HEK293 (cell line): ENCODE measurements at regions not wholly inside any gene's neighbourhood (a gene's known extent, or its start where the extent isn't known, plus 50 kb on each side); places are given as distances from the start of the nearest gene placed in this dataset.

Experiments
- GLIS1 ChIP-seq: fragments of 450-650 bp; formaldehyde crosslinking; IDR thresholded peaks from 2 replicates; pipeline ENCODE4 v1.5.1; 2016; ENCODE audit warnings: missing biosample characterization, missing genetic modification characterization
- GLIS2 ChIP-seq: fragments of 450-650 bp; formaldehyde crosslinking; IDR thresholded peaks from 2 replicates; pipeline ENCODE4 v1.5.1; 2016; ENCODE audit warnings: missing biosample characterization, missing genetic modification characterization
- KLF16 ChIP-seq: fragments of 450-650 bp; formaldehyde crosslinking; IDR thresholded peaks from 2 replicates; pipeline ENCODE4 v1.5.1; 2017; ENCODE audit warnings: missing biosample characterization, missing genetic modification characterization
- RBAK ChIP-seq: fragments of 450-650 bp; formaldehyde crosslinking; IDR thresholded peaks from 2 replicates; pipeline ENCODE4 v1.5.1; 2016; ENCODE audit warnings: missing biosample characterization, missing genetic modification characterization
- SP7 ChIP-seq: fragments of 450-650 bp; formaldehyde crosslinking; IDR thresholded peaks from 2 replicates; pipeline ENCODE4 v1.5.1; 2016; ENCODE audit warnings: missing biosample characterization, missing genetic modification characterization
- ZBTB20 ChIP-seq: fragments of 450-650 bp; formaldehyde crosslinking; IDR thresholded peaks from 2 replicates; pipeline ENCODE4 v1.5.1; 2016; ENCODE audit warnings: missing biosample characterization, missing genetic modification characterization
- ZBTB44 ChIP-seq: fragments of 450-650 bp; IDR thresholded peaks from 2 replicates; pipeline ENCODE4 v1.5.1; 2018; ENCODE audit warnings: missing biosample characterization, mild to moderate bottlenecking, missing genetic modification characterization
- ZBTB48 ChIP-seq: fragments of 450-650 bp; formaldehyde crosslinking; IDR thresholded peaks from 2 replicates; pipeline ENCODE4 v1.5.1; 2016; ENCODE audit warnings: missing biosample characterization, missing genetic modification characterization
- ZBTB8A ChIP-seq: fragments of 450-650 bp; formaldehyde crosslinking; IDR thresholded peaks from 2 replicates; pipeline ENCODE4 v1.5.1; 2016; ENCODE audit warnings: missing biosample characterization, missing genetic modification characterization
- ZEB2 ChIP-seq: fragments of 450-650 bp; formaldehyde crosslinking; IDR thresholded peaks from 2 replicates; pipeline ENCODE4 v1.5.1; 2016; ENCODE audit warnings: missing biosample characterization, missing genetic modification characterization
- ZFHX2 ChIP-seq: fragments of 450-650 bp; formaldehyde crosslinking; conservative IDR thresholded peaks from 2 replicates; pipeline ENCODE4 v1.5.1; 2016; ENCODE audit warnings: missing biosample characterization, missing genetic modification characterization
- ZNF157 ChIP-seq: fragments of 450-650 bp; formaldehyde crosslinking; IDR thresholded peaks from 2 replicates; pipeline ENCODE4 v1.5.1; 2016; ENCODE audit warnings: missing biosample characterization, missing genetic modification characterization
- ZNF24 ChIP-seq: fragments of 450-650 bp; formaldehyde crosslinking; IDR thresholded peaks from 2 replicates; pipeline ENCODE4 v1.5.1; 2016; ENCODE audit warnings: missing biosample characterization, missing genetic modification characterization
- ZNF350 ChIP-seq: fragments of 450-650 bp; formaldehyde crosslinking; IDR thresholded peaks from 2 replicates; pipeline ENCODE4 v1.5.0; 2017; ENCODE audit warnings: missing biosample characterization, mild to moderate bottlenecking, missing genetic modification characterization
- ZNF398 ChIP-seq: fragments of 450-650 bp; formaldehyde crosslinking; IDR thresholded peaks from 2 replicates; pipeline ENCODE4 v1.5.1; 2017; ENCODE audit warnings: missing biosample characterization, missing genetic modification characterization
- ZNF416 ChIP-seq: fragments of 450-650 bp; formaldehyde crosslinking; IDR thresholded peaks from 2 replicates; pipeline ENCODE4 v1.5.1; 2016; ENCODE audit warnings: missing biosample characterization, missing genetic modification characterization
- ZNF449 ChIP-seq: fragments of 450-650 bp; formaldehyde crosslinking; IDR thresholded peaks from 2 replicates; pipeline ENCODE4 v1.5.1; 2017; ENCODE audit warnings: missing biosample characterization, mild to moderate bottlenecking, missing genetic modification characterization, moderate library complexity
- ZNF48 ChIP-seq: fragments of 450-650 bp; formaldehyde crosslinking; IDR thresholded peaks from 2 replicates; pipeline ENCODE4 v1.5.1; 2016; ENCODE audit warnings: missing biosample characterization, missing genetic modification characterization
- ZNF555 ChIP-seq: fragments of 450-650 bp; formaldehyde crosslinking; conservative IDR thresholded peaks from 2 replicates; pipeline ENCODE4 v1.5.1; 2017; ENCODE audit warnings: missing biosample characterization, mild to moderate bottlenecking, missing genetic modification characterization, inconsistent platforms
- ZNF600 ChIP-seq: fragments of 450-650 bp; formaldehyde crosslinking; IDR thresholded peaks from 2 replicates; pipeline ENCODE4 v1.5.1; 2016; ENCODE audit warnings: missing biosample characterization, missing genetic modification characterization
- ZNF624 ChIP-seq: fragments of 450-650 bp; formaldehyde crosslinking; IDR thresholded peaks from 2 replicates; pipeline ENCODE4 v1.5.1; 2017; ENCODE audit warnings: missing biosample characterization, missing genetic modification characterization
- ZNF792 ChIP-seq: fragments of 450-650 bp; formaldehyde crosslinking; IDR thresholded peaks from 2 replicates; pipeline ENCODE4 v1.5.1; 2016; ENCODE audit warnings: missing biosample characterization, missing genetic modification characterization
- ZNF843 ChIP-seq: fragments of 450-650 bp; formaldehyde crosslinking; IDR thresholded peaks from 2 replicates; pipeline ENCODE4 v1.5.1; 2016; ENCODE audit warnings: missing biosample characterization, missing genetic modification characterization
- ZSCAN23 ChIP-seq: fragments of 450-650 bp; formaldehyde crosslinking; IDR thresholded peaks from 2 replicates; pipeline ENCODE4 v1.5.1; 2016; ENCODE audit warnings: missing biosample characterization, missing genetic modification characterization
- TF ChIP-seq, protein P1 (sequence below): fragments of 450-650 bp; formaldehyde crosslinking; IDR thresholded peaks from 2 replicates; pipeline ENCODE4 v1.5.1; 2016; ENCODE audit warnings: missing biosample characterization, missing genetic modification characterization
- TF ChIP-seq, protein P2 (sequence below): fragments of 450-650 bp; formaldehyde crosslinking; IDR thresholded peaks from 2 replicates; pipeline ENCODE4 v1.5.1; 2016; ENCODE audit warnings: missing biosample characterization, missing genetic modification characterization, borderline replicate concordance

DNA sequence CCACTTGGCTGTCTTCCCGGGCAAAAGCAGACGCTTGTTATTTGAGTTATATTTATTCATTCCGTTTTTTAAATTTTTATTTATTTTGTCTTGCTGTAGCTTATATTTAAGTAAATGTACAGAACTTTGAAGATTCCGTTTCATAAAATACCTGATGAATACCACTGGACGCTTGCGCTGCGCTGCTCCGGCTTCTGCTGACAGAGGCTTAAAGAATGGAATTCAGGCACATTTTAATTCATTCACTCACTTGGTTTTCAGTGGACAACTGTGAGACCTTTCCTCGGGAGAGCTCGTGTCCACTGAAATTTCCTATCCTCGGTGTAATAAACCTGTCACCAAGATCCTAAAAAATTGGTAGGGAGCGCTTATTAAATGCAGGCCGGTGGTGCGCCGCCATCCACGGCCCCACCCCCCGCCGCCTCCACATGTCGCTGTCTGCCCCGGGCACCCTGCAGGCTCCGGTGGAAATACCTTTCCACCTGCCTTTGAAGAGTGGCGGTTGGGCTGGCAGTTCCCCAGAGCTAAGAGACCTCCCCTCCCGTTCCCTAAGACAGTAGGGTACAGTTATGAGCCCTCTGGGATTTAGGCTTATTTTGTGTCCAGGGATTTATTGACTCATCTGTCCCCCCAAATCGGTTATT, 62.5 kb upstream of the UBE2E1 start (continued):
- TF ChIP-seq ZNF48 (tag by site-specific recombination) (no peak), KLF16 (peak; percentile 42; the same call in 1 of the 2 replicates), ZNF843 (tag by site-specific recombination) (peak; percentile 61; the same call in 1 of the 2 replicates), ZNF24 (0 out of 2 replicates have a peak, but pooled peaks have one; percentile 31), ZNF624 (tag by site-specific recombination) (no peak), ZEB2 (tag by site-specific recombination) (peak; percentile 62), ZNF792 (tag by site-specific recombination) (no peak), GLIS2 (tag by site-specific recombination) (peak; percentile 63), ZBTB8A (no peak), GLIS1 (peak; percentile 57), ZBTB48 (tag by site-specific recombination) (peak; percentile 73), ZSCAN23 (no peak), ZFHX2 (tag by site-specific recombination) (peak; percentile 42; the same call in 1 of the 2 replicates), ZNF157 (tag by site-specific recombination) (no peak), ZNF600 (tag by site-specific recombination) (peak; percentile 75; the same call in 1 of the 2 replicates), ZBTB20 (tag by site-specific recombination) (0 out of 2 replicates have a peak, but pooled peaks have one; percentile 10), ZNF449 (tag by site-specific recombination) (peak; percentile 92), ZNF555 (tag by site-specific recombination) (no peak), ZNF416 (tag by site-specific recombination) (no peak), ZNF350 (tag by site-specific recombination) (no peak), ZBTB44 (tag by site-specific recombination) (0 out of 2 replicates have a peak, but pooled peaks have one; percentile 14), RBAK (tag by site-specific recombination) (no peak), SP7 (tag by site-specific recombination) (peak; percentile 66), ZNF398 (tag by site-specific recombination) (peak; percentile 43; the same call in 1 of the 2 replicates)
- TF ChIP-seq, protein P1, sequence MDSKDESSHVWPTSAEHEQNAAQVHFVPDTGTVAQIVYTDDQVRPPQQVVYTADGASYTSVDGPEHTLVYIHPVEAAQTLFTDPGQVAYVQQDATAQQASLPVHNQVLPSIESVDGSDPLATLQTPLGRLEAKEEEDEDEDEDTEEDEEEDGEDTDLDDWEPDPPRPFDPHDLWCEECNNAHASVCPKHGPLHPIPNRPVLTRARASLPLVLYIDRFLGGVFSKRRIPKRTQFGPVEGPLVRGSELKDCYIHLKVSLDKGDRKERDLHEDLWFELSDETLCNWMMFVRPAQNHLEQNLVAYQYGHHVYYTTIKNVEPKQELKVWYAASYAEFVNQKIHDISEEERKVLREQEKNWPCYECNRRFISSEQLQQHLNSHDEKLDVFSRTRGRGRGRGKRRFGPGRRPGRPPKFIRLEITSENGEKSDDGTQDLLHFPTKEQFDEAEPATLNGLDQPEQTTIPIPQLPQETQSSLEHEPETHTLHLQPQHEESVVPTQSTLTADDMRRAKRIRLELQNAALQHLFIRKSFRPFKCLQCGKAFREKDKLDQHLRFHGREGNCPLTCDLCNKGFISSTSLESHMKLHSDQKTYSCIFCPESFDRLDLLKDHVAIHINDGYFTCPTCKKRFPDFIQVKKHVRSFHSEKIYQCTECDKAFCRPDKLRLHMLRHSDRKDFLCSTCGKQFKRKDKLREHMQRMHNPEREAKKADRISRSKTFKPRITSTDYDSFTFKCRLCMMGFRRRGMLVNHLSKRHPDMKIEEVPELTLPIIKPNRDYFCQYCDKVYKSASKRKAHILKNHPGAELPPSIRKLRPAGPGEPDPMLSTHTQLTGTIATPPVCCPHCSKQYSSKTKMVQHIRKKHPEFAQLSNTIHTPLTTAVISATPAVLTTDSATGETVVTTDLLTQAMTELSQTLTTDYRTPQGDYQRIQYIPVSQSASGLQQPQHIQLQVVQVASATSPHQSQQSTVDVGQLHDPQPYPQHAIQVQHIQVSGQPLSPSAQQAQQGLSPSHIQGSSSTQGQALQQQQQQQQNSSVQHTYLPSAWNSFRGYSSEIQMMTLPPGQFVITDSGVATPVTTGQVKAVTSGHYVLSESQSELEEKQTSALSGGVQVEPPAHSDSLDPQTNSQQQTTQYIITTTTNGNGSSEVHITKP: peak; percentile 43; the same call in 1 of the 2 replicates
- TF ChIP-seq, protein P2, sequence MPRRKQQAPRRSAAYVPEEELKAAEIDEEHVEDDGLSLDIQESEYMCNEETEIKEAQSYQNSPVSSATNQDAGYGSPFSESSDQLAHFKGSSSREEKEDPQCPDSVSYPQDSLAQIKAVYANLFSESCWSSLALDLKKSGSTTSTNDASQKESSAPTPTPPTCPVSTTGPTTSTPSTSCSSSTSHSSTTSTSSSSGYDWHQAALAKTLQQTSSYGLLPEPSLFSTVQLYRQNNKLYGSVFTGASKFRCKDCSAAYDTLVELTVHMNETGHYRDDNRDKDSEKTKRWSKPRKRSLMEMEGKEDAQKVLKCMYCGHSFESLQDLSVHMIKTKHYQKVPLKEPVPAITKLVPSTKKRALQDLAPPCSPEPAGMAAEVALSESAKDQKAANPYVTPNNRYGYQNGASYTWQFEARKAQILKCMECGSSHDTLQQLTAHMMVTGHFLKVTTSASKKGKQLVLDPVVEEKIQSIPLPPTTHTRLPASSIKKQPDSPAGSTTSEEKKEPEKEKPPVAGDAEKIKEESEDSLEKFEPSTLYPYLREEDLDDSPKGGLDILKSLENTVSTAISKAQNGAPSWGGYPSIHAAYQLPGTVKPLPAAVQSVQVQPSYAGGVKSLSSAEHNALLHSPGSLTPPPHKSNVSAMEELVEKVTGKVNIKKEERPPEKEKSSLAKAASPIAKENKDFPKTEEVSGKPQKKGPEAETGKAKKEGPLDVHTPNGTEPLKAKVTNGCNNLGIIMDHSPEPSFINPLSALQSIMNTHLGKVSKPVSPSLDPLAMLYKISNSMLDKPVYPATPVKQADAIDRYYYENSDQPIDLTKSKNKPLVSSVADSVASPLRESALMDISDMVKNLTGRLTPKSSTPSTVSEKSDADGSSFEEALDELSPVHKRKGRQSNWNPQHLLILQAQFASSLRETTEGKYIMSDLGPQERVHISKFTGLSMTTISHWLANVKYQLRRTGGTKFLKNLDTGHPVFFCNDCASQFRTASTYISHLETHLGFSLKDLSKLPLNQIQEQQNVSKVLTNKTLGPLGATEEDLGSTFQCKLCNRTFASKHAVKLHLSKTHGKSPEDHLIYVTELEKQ (tag by site-specific recombination): no peak
